ENCODE measurements at regions not wholly inside any gene's neighbourhood (a gene's known extent, or its start where the extent isn't known, plus 50 kb on each side); places are given as distances from the start of the nearest gene placed in this dataset.

DNA sequence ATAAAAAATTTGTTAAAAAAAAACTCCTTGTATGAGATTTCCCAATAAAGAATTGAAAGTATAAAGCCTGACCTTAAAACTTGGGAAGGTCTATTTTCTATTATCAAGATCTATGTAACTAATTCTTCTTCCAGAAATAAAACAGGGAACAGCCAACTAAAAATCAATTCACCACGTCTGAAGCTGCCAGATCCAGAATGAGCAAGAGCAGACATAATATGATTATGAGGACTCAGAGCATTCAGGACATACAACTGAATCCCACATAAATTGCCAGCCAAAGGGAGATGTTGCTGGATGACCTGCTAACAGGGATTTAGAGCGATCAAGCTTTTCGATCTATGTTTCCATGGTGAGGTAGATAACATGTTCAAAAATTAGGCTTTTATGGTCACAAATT lies 1151.3 kb upstream of the CADM2 start:
- Histone ChIP-seq H3K36me3 (ENCODE audit: insufficient read depth, low read length) (no peaks in the 10 kb centered on the region), H4K20me1 (ENCODE audit: insufficient read depth, low read length) (no peaks in the 10 kb centered on the region), H2AFZ (ENCODE audit: low read length) (no peak overlapping the region), H3K79me2 (ENCODE audit: insufficient read depth, low read length) (no peaks in the 10 kb centered on the region), H3K9ac (ENCODE audit: low read length) (no peak overlapping the region), H3K9me3 (ENCODE audit: low read length) (no peaks in the 10 kb centered on the region), H3K27me3 (ENCODE audit: insufficient read depth, low read length) (no peaks in the 10 kb centered on the region), H3K9me2 (ENCODE audit: low read depth, low read length) (no peaks in the 10 kb centered on the region), H3K4me3 (ENCODE audit: low read depth, low read length, poor library complexity, severe bottlenecking) (no peak overlapping the region), H3K4me2 (ENCODE audit: low read length) (no peak overlapping the region), H3K27ac (ENCODE audit: low read depth, low read length, poor library complexity, severe bottlenecking) (no peak overlapping the region), H3K4me1 (ENCODE audit: insufficient read depth, low read length, severe bottlenecking) (no peaks in the 10 kb centered on the region), H3F3A (ENCODE audit: insufficient read depth, low read length) (no peaks in the 10 kb centered on the region)
- no peak for TF ChIP-seq EZH2 (IDR thresholded peaks at IDR 0.05; ENCODE audit: borderline replicate concordance, low read length)
- no peak for TF ChIP-seq CTCF (IDR thresholded peaks at IDR 0.05; ENCODE audit: low read length)

- H3K9ac ChIP-seq (ENCODE audit: low read length), result no peak overlapping the region
- TF ChIP-seq EZH2 (IDR thresholded peaks at IDR 0.05; ENCODE audit: borderline replicate concordance, low read length), result no peak
- no peak for TF ChIP-seq CTCF (IDR thresholded peaks at IDR 0.05; ENCODE audit: low read length)
- no peak overlapping the region for H2AFZ ChIP-seq (ENCODE audit: low read length)
- no peaks in the 10 kb centered on the region for H3K27me3 ChIP-seq (ENCODE audit: insufficient read depth, low read length)
- H3K4me1 ChIP-seq (ENCODE audit: insufficient read depth, low read length, severe bottlenecking), result no peaks in the 10 kb centered on the region
- H3K4me3 ChIP-seq (ENCODE audit: low read depth, low read length, poor library complexity, severe bottlenecking), result no peak overlapping the region
- H3K9me2 ChIP-seq (ENCODE audit: low read depth, low read length), result no peaks in the 10 kb centered on the region
- H3K9me3 ChIP-seq (ENCODE audit: low read length), result no peaks in the 10 kb centered on the region
- no peaks in the 10 kb centered on the region for H3F3A ChIP-seq (ENCODE audit: insufficient read depth, low read length)
- no peak overlapping the region for H3K4me2 ChIP-seq (ENCODE audit: low read length)
- no peaks in the 10 kb centered on the region for H3K36me3 ChIP-seq (ENCODE audit: insufficient read depth, low read length)
- H3K27ac ChIP-seq (ENCODE audit: low read depth, low read length, poor library complexity, severe bottlenecking), result no peak overlapping the region
- H4K20me1 ChIP-seq (ENCODE audit: insufficient read depth, low read length), result no peaks in the 10 kb centered on the region
- H3K79me2 ChIP-seq (ENCODE audit: insufficient read depth, low read length), result no peaks in the 10 kb centered on the region
Observed at GRCh38 chr3:83813176-83813575, 1145.6 kb upstream of the CADM2 start.

- no peak overlapping the region for H3K4me2 ChIP-seq (ENCODE audit: low read length)
- H3K9me3 ChIP-seq (ENCODE audit: low read length), result no peaks in the 10 kb centered on the region
- H3K9me2 ChIP-seq (ENCODE audit: low read depth, low read length), result no peaks in the 10 kb centered on the region
- H3K4me3 ChIP-seq (ENCODE audit: low read depth, low read length, poor library complexity, severe bottlenecking), result no peak overlapping the region
- H4K20me1 ChIP-seq (ENCODE audit: insufficient read depth, low read length), result no peaks in the 10 kb centered on the region
- no peaks in the 10 kb centered on the region for H3K27me3 ChIP-seq (ENCODE audit: insufficient read depth, low read length)
- H3F3A ChIP-seq (ENCODE audit: insufficient read depth, low read length), result no peaks in the 10 kb centered on the region
- no peaks in the 10 kb centered on the region for H3K36me3 ChIP-seq (ENCODE audit: insufficient read depth, low read length)
- H3K79me2 ChIP-seq (ENCODE audit: insufficient read depth, low read length), result no peaks in the 10 kb centered on the region
- no peaks in the 10 kb centered on the region for H3K4me1 ChIP-seq (ENCODE audit: insufficient read depth, low read length, severe bottlenecking)
- no peak overlapping the region for H3K27ac ChIP-seq (ENCODE audit: low read depth, low read length, poor library complexity, severe bottlenecking)
- H2AFZ ChIP-seq (ENCODE audit: low read length), result no peak overlapping the region
- no peak overlapping the region for H3K9ac ChIP-seq (ENCODE audit: low read length)
- no peak for TF ChIP-seq CTCF (IDR thresholded peaks at IDR 0.05; ENCODE audit: low read length)
- TF ChIP-seq EZH2 (IDR thresholded peaks at IDR 0.05; ENCODE audit: borderline replicate concordance, low read length), result no peak
Observed at GRCh38 chr3:83816653-83817052, 1142.1 kb upstream of the CADM2 start.

Data from OCI-LY1 (cell line).